Left lung (tissue), 4 donors: ENCODE measurements at regions not wholly inside any gene's neighbourhood (a gene's known extent, or its start where the extent isn't known, plus 50 kb on each side); places are given as distances from the start of the nearest gene placed in this dataset.

Source experiments
- ATAC-seq: fragments of 200-7000 bp; cut with Tn5 transposase; one replicate; pipeline ENCODE4 v1.9.1; 2020; ENCODE audit warnings: moderate library complexity
- DNase-seq, 4 donors: peaks; one replicate each; pipeline ENCODE4 v3.0.0-alpha.2; 2013 to 2020
- H3K27ac ChIP-seq, 2 donors: fragments of 200-600 bp; sonication (generic) in 1 of 2; one replicate each; pipeline versions ENCODE4 v1.5.0 to v1.8.0; 2020 to 2021
- H3K27me3 ChIP-seq, 2 donors: fragments of 200-600 bp; sonication (generic) in 1 of 2; one replicate each; pipeline versions ENCODE4 v1.5.0 to v1.8.0; 2020 to 2021
- H3K36me3 ChIP-seq, 2 donors: fragments of 200-600 bp; sonication (generic) in 1 of 2; one replicate each; pipeline versions ENCODE4 v1.5.0 to v1.8.0; 2020 to 2021
- H3K4me1 ChIP-seq, 2 donors: fragments of 200-600 bp; one replicate each; pipeline ENCODE4 v1.8.0; 2021
- H3K4me3 ChIP-seq, 2 donors: fragments of 200-600 bp; sonication (generic) in 1 of 2; one replicate each; pipeline versions ENCODE4 v1.5.0 to v1.8.0; 2020 to 2021; ENCODE audit warnings: mild to moderate bottlenecking in 1 of 2
- H3K9me3 ChIP-seq, 2 donors: fragments of 200-600 bp; sonication (generic) in 1 of 2; one replicate each; pipeline versions ENCODE4 v1.5.0 to v1.8.0; 2020 to 2021
- intact Hi-C, 2 donors: fragments of 100-400 bp; cut with DNase I; formaldehyde crosslinking; loops; one replicate each; pipeline versions ENCODE4 v1.11.2 to v1.14.2; 2022
- TF ChIP-seq, protein P1 (sequence below), 2 donors: fragments of 200-600 bp; sonication (generic) in 1 of 2; IDR thresholded peaks; one replicate each; pipeline versions ENCODE4 v1.5.0 to v1.8.0; 2021; ENCODE audit warnings: antibody characterized with exemption in 2 of 2
- donor health status: DM: no; HTN: yes; CAD: no.
- donor health status: DM: no; HTN: no; CAD: no.

DNA sequence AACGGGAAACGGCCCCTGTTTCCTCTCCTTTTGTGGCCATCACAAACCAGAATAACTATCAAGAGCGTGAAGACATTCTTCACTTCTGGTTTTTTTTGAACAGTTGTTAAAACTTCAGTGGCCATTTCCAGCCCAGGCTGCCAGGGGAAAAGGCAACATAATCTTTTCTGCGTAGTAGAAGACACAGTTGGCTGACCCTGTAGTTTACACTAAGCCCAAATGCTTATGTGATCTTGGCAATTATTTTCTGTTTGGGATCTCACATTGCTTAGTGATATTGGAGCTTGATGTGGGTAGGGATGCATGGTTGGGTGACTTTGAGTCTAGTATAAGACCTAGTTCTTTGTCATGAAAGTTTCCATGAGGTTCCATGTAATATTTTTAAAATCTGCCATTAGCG lies 449.4 kb upstream of the CDH4 start:
- Histone ChIP-seq H3K4me3 (no peak overlapping the region), H3K36me3 (no peaks in the 10 kb centered on the region), H3K9me3 (peaks cover 0 to 17% of the 10 kb centered on the region in 2 donors), H3K27me3 (peaks cover 0 to 9% of the 10 kb centered on the region in 2 donors), H3K27ac (no peak overlapping the region), H3K4me1 (no peaks in the 10 kb centered on the region)
- DNase-seq (peak in 1 of 4 donors; percentile 45), ATAC-seq (no peak)
- TF ChIP-seq, protein P1, sequence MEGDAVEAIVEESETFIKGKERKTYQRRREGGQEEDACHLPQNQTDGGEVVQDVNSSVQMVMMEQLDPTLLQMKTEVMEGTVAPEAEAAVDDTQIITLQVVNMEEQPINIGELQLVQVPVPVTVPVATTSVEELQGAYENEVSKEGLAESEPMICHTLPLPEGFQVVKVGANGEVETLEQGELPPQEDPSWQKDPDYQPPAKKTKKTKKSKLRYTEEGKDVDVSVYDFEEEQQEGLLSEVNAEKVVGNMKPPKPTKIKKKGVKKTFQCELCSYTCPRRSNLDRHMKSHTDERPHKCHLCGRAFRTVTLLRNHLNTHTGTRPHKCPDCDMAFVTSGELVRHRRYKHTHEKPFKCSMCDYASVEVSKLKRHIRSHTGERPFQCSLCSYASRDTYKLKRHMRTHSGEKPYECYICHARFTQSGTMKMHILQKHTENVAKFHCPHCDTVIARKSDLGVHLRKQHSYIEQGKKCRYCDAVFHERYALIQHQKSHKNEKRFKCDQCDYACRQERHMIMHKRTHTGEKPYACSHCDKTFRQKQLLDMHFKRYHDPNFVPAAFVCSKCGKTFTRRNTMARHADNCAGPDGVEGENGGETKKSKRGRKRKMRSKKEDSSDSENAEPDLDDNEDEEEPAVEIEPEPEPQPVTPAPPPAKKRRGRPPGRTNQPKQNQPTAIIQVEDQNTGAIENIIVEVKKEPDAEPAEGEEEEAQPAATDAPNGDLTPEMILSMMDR (IDR thresholded peaks at IDR 0.05), result no peak
- intact Hi-C loops, result no loop called here

DNA sequence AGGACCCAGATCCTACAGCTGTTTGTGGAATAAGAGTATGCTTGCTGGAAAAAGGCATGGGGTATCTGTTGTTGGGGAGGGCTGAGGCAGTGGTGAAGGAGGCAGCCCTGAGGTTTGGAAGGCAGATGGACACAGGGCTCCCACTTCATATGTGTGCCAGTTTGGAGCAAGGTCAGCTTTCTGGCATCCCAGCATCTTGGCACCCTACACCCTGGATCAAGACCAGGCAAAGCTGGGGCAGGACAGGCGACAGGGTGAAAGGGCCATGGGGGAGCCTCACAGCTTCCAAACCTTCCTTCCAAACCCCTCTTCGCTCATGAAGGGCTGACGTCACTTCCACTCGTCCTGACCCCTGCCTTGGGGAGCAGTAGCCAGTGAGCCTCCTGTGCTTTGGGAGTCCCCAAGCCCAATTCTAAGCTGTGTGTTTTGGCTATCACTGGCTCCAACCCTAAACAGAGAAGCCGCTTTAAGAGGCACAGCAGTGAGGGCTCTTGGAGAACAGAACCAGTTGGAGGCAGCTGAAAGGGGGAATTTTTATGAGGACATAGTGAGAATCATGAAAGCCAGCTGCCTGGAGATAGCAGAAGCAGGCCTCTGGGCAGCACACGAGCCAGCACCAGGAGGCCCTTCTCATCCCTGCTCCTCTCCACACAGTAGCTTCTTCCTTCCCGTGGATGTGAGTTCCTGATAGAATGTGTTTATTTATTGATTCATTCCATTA lies 448.6 kb upstream of the CDH4 start:
- no peak overlapping the region for H3K27ac ChIP-seq
- intact Hi-C loops, result no loop called here

DNA sequence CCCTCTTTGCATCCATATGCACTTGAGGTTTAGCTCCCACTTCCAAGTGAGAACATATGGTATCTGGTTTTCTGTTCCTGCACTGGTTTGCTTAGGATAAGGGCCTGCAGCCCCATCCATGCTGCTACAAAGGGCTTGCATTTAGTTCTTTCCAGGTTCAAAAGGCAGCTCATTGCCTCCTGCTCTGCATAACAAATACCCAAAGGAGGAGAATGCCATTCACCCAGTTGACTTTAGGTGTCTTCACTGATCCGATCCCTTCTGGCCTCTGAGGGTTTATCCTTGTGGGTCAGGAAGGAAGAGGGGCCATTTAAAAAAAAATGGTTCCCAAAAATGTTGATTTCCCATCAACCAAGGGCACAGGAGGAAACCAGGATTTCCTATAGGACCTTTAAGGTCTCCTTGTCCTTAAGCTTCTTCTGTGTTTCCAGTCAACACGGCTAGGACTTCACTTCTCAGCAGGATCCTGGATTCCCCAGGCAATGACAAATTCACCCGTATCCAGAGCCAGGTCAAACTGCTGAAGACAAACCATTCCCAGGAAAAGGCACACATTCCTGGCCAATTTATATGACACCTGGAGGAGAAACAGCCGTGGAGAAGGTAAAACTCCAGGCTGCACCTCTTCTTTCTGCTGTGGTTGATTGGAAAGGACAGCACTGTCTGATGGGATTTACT lies 447.7 kb upstream of the CDH4 start:
- no peak for ATAC-seq
- Histone ChIP-seq H3K36me3 (no peaks in the 10 kb centered on the region), H3K9me3 (peaks cover 0 to 17% of the 10 kb centered on the region in 2 donors), H3K4me1 (no peaks in the 10 kb centered on the region), H3K27me3 (peaks cover 0 to 9% of the 10 kb centered on the region in 2 donors), H3K27ac (no peak overlapping the region), H3K4me3 (no peak overlapping the region)
- TF ChIP-seq, protein P1 (IDR thresholded peaks at IDR 0.05), result no peak
- no peak for DNase-seq
- intact Hi-C loops, result no loop called here

More for the DNA sequence above, 448.6 kb upstream of the CDH4 start:
- Histone ChIP-seq H3K4me3 (no peak overlapping the region), H3K4me1 (no peaks in the 10 kb centered on the region), H3K9me3 (peaks cover 0 to 17% of the 10 kb centered on the region in 2 donors), H3K36me3 (no peaks in the 10 kb centered on the region), H3K27me3 (peaks cover 0 to 9% of the 10 kb centered on the region in 2 donors)
- TF ChIP-seq, protein P1 (IDR thresholded peaks at IDR 0.05), result no peak
- DNase-seq, result peak in 2 of 4 donors; percentile 70 to 81
- ATAC-seq, result peak; percentile 35

DNA sequence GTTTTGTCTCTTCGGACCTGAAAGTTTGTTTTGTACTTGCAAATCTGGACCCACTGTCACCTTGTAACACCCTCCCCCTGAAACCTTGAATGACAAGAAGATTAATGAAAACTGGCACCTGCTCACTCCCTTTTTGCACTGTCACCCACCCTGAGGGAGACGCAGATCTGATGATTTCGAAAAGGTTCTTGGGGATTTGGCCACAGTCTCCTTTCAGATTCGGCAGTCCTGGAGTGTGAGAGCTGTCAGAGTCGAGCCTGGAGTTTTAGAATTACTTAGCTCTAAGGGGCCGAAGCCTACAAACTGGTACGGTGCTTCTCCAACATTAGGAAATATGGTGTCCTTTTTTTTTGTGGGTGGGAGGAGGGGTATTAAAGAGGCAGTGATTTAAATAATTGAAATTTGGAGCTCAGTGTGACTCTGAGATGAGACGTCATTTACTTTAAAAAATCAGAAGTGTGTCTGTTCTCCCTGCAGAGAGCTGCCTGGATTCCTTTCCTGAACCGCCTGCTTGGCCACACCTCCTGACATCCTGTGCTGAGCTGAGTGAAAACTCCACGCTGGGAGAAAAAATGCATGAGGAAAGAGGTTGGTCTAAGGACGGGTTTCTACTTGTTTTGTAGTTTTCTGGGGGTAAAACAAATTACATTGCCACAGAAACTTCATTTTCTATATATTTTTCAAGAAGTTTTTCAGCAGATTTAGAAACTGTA lies 447.0 kb upstream of the CDH4 start:
- TF ChIP-seq, protein P1 (IDR thresholded peaks at IDR 0.05), result no peak
- no peaks in the 10 kb centered on the region for H3K4me1 ChIP-seq
- H3K36me3 ChIP-seq, result no peaks in the 10 kb centered on the region
- no peak overlapping the region for H3K27ac ChIP-seq
- no peak overlapping the region for H3K4me3 ChIP-seq
- peak in 1 of 4 donors; percentile 12 for DNase-seq
- peaks cover 0 to 9% of the 10 kb centered on the region in 2 donors for H3K27me3 ChIP-seq
- intact Hi-C loops, result no loop called here
- ATAC-seq, result peak; percentile 44
- H3K9me3 ChIP-seq, result peaks cover 0 to 11% of the 10 kb centered on the region in 2 donors

DNA sequence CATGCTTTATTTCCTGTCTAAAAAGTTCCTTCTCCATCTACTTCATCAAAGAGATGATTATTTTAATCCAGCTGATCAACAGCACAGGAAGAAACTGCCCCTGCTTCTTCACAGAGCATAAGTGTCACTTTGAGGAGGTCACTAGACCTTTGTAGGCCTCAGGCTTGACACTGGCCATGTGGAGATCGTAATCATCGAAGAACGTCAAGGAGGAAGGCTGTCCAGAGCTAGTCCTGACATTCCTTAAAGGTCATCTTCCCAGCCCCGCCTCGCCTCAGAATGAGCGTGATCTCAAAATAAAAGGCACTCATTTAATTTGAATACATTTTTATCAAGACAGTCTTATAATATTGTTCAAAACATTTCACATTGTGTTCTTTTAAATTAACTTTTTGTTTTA lies 445.7 kb upstream of the CDH4 start:
- DNase-seq (no peak), ATAC-seq (no peak)
- H3K9me3 ChIP-seq, result peaks cover 0 to 2% of the 10 kb centered on the region in 2 donors
- H3K27ac ChIP-seq, result no peak overlapping the region
- no peak overlapping the region for H3K4me3 ChIP-seq
- H3K27me3 ChIP-seq, result peaks cover 0 to 9% of the 10 kb centered on the region in 2 donors
- no peaks in the 10 kb centered on the region for H3K36me3 ChIP-seq
- TF ChIP-seq, protein P1 (IDR thresholded peaks at IDR 0.05), result no peak
- intact Hi-C loops, result no loop called here
- H3K4me1 ChIP-seq, result no peaks in the 10 kb centered on the region
